Fibroblast of mammary gland (primary cell): ENCODE measurements at regions not wholly inside any gene's neighbourhood (a gene's known extent, or its start where the extent isn't known, plus 50 kb on each side); places are given as distances from the start of the nearest gene placed in this dataset.
"Not testable (repeated sequence)": the region's sequence is repeated elsewhere in the genome, so short reads cannot be mapped to it uniquely, and the experiment has no call there.

Experiments used
- DNase-seq: peaks from one replicate; pipeline ENCODE4 v3.0.0-alpha.2; 2010; ENCODE audit warnings: low read depth
- H3K4me3 ChIP-seq: 2 replicates; pipeline ENCODE4 v1.5.1; 2011; ENCODE audit warnings: low read depth, mild to moderate bottlenecking, low read length, moderate library complexity; ENCODE audit not compliant: control insufficient read depth
- CTCF ChIP-seq: conservative IDR thresholded peaks from 2 replicates; pipeline ENCODE4 v1.5.1; 2011; ENCODE audit warnings: low read depth, low read length, inconsistent platforms; ENCODE audit not compliant: control insufficient read depth, insufficient read depth

- TF ChIP-seq CTCF = no peak
- DNase-seq = no peak
- H3K4me3 ChIP-seq = no peak overlapping the region
Observed at GRCh38 chr18:35890323-35890722, 82.2 kb upstream of the RMP24 start.

- no peak for DNase-seq
- no peak for TF ChIP-seq CTCF
- no peak overlapping the region for H3K4me3 ChIP-seq
Observed at GRCh38 chr18:35892118-35892517, 80.4 kb upstream of the RMP24 start.

GRCh38 chr18:35897481-35897880 lies 75.0 kb upstream of the RMP24 start:
- not testable (repeated sequence) for H3K4me3 ChIP-seq, DNase-seq

- TF ChIP-seq CTCF = no peak
- H3K4me3 ChIP-seq = no peak overlapping the region
Observed at GRCh38 chr18:35904389-35905037, 68.0 kb upstream of the RMP24 start.

GRCh38 chr18:35905436-35905835 lies 67.0 kb upstream of the RMP24 start:
- no peak for TF ChIP-seq CTCF
- H3K4me3 ChIP-seq = no peak overlapping the region
- DNase-seq = no peak

More at GRCh38 chr18:35904389-35905037, 68.0 kb upstream of the RMP24 start:
- no peak for DNase-seq

- H3K4me3 ChIP-seq, DNase-seq: not testable (repeated sequence)
Observed at GRCh38 chr18:35906291-35906690, 66.2 kb upstream of the RMP24 start.

- no peak for TF ChIP-seq CTCF
- no peak for DNase-seq
- H3K4me3 ChIP-seq = no peak overlapping the region
Observed at GRCh38 chr18:35910327-35910726, 62.2 kb upstream of the RMP24 start.

- no peak for DNase-seq
- no peak for TF ChIP-seq CTCF
- no peak overlapping the region for H3K4me3 ChIP-seq
Observed at GRCh38 chr18:35912332-35912731, 60.1 kb upstream of the RMP24 start.
